Panc1 (cell line): ENCODE measurements at regions not wholly inside any gene's neighbourhood (a gene's known extent, or its start where the extent isn't known, plus 50 kb on each side); places are given as distances from the start of the nearest gene placed in this dataset.

Source experiments
- ATAC-seq: fragments of 200-7000 bp; cut with Tn5 transposase; 2 replicates; pipeline ENCODE4 v1.9.1; 2020; ENCODE audit warnings: mild to moderate bottlenecking, moderate library complexity
- BruUV-seq: library from RNA; stranded (reverse); fragments of 400-500 nt; replicated peaks from 2 replicates; lab custom pipeline; 2021; lab: Mats Ljungman, UMichigan
- CTCF ChIA-PET: fragments of 300-600 bp; sonication (Branson Sonifier 250); formaldehyde crosslinking; loops from one replicate; lab custom pipeline; 2022; ENCODE audit warnings: antibody characterized with exemption; lab: Charles Lee
- POLR2A ChIA-PET: fragments of 300-600 bp; sonication (Branson Sonifier 250); formaldehyde crosslinking; loops from one replicate; lab custom pipeline; 2022; ENCODE audit warnings: antibody characterized with exemption; lab: Charles Lee
- DNase-seq: peaks from one replicate; pipeline ENCODE4 v3.0.0-alpha.2; 2010; ENCODE audit warnings: low read depth, low spot score
- H3K27ac ChIP-seq: 2 replicates; pipeline ENCODE4 v1.5.1; 2011; ENCODE audit warnings: mild to moderate bottlenecking, low read length, inconsistent platforms
- H3K27me3 ChIP-seq: fragments of 200-500 bp; sonication (Bioruptor generic); 2 replicates; pipeline ENCODE4 v1.6.0; 2014; ENCODE audit warnings: low read length, inconsistent platforms; ENCODE audit not compliant: control insufficient read depth, insufficient read depth
- H3K36me3 ChIP-seq: fragments of 200-500 bp; sonication (Bioruptor generic); 2 replicates; pipeline ENCODE4 v1.5.1; 2014; ENCODE audit warnings: inconsistent platforms, mild to moderate bottlenecking, low read length, moderate library complexity; ENCODE audit not compliant: control insufficient read depth, insufficient read depth
- H3K4me1 ChIP-seq: 2 replicates; pipeline ENCODE4 v1.5.1; 2011; ENCODE audit warnings: inconsistent platforms, mild to moderate bottlenecking, low read length, moderate library complexity; ENCODE audit not compliant: control insufficient read depth, insufficient read depth
- H3K4me3 ChIP-seq, 2 experiments: 2 replicates each; pipeline ENCODE4 v1.5.1; 2011 to 2012; ENCODE audit warnings: low read depth in 2 of 2, low read length in 2 of 2, mild to moderate bottlenecking in 2 of 2, inconsistent platforms in 1 of 2, moderate library complexity in 1 of 2
- H3K9me3 ChIP-seq: fragments of 200-500 bp; sonication (Bioruptor generic); 2 replicates; pipeline ENCODE4 v1.5.1; 2014; ENCODE audit warnings: low read depth, mild to moderate bottlenecking, inconsistent platforms, low read length, moderate library complexity; ENCODE audit not compliant: control insufficient read depth, insufficient read depth
- CTCF ChIP-seq: fragments of 450-650 bp; IDR thresholded peaks from 2 replicates; pipeline ENCODE4 v1.5.1; 2017; ENCODE audit warnings: mild to moderate bottlenecking
- POLR2AphosphoS5 ChIP-seq: IDR thresholded peaks from 2 replicates; pipeline ENCODE4 v1.6.1; 2012; ENCODE audit warnings: mild to moderate bottlenecking, low read depth, low read length, moderate library complexity
- REST ChIP-seq, 2 experiments: IDR thresholded peaks; 2 replicates each; pipeline ENCODE4 v1.6.1; 2011 to 2012; ENCODE audit warnings: low read depth in 2 of 2, control low read depth in 1 of 2, low read length in 1 of 2, mild to moderate bottlenecking in 1 of 2, moderate library complexity in 1 of 2; ENCODE audit not compliant: insufficient read depth in 1 of 2
- SIN3A ChIP-seq: IDR thresholded peaks from 2 replicates; pipeline ENCODE4 v1.6.1; 2012; ENCODE audit warnings: low read depth, mild to moderate bottlenecking, low read length, moderate library complexity, borderline replicate concordance; ENCODE audit not compliant: insufficient read depth
- TCF7L2 ChIP-seq: IDR thresholded peaks from 2 replicates; pipeline ENCODE4 v1.6.1; 2011; ENCODE audit warnings: mild to moderate bottlenecking, low read depth, low read length, inconsistent platforms
- in situ Hi-C: cut with HindIII; loops from 2 replicates; pipeline ENCODE4 v1.10.0; 2016; ENCODE audit warnings: low sequenced_read_pairs, low pct_unique_long_range_greater_than_20kb
- intact Hi-C: fragments of 100-400 bp; cut with micrococcal nuclease; formaldehyde crosslinking; loops from one replicate; pipeline ENCODE4 v1.10.0; 2022; ENCODE audit not compliant: unreplicated experiment

- intact Hi-C loops = no loop called here
- in situ Hi-C loops = no loop called here
- no peak overlapping the region for H3K27ac ChIP-seq
- H3K4me1 ChIP-seq = no peaks in the 10 kb centered on the region
- DNase-seq = no peak
- no peaks in the 10 kb centered on the region for H3K36me3 ChIP-seq
- H3K27me3 ChIP-seq = no peaks in the 10 kb centered on the region
- no peaks in the 10 kb centered on the region for H3K9me3 ChIP-seq
- no TSS peak for BruUV-seq
- ATAC-seq = no peak
- CTCF ChIA-PET = no interaction called here
- POLR2A ChIA-PET = no interaction called here
- no peak overlapping the region for H3K4me3 ChIP-seq
- TF ChIP-seq POLR2AphosphoS5 = no peak
- no peak for TF ChIP-seq TCF7L2
- no peak for TF ChIP-seq CTCF
- no peak for TF ChIP-seq SIN3A
- TF ChIP-seq REST (IDR thresholded peaks at IDR 0.05; ENCODE audit: insufficient read depth in 1 of 2, low read depth in 2 of 2, low read length in 1 of 2) = no peak
These were observed 65.8 kb downstream of the SPIN4 start for GRCh38 chrX:63285375-63285774.

- no peak for TF ChIP-seq CTCF
- in situ Hi-C loops = no loop called here
- DNase-seq = no peak
- no TSS peak for BruUV-seq
- CTCF ChIA-PET = no interaction called here
- H3K27me3 ChIP-seq = no peaks in the 10 kb centered on the region
- POLR2A ChIA-PET = no interaction called here
- no peak for ATAC-seq
- H3K4me1 ChIP-seq = no peaks in the 10 kb centered on the region
- no peak overlapping the region for H3K27ac ChIP-seq
- no peaks in the 10 kb centered on the region for H3K9me3 ChIP-seq
- H3K36me3 ChIP-seq = no peaks in the 10 kb centered on the region
- intact Hi-C loops = no loop called here
- no peak overlapping the region for H3K4me3 ChIP-seq
These were observed 66.5 kb downstream of the SPIN4 start for GRCh38 chrX:63284659-63285058.

- no peak for TF ChIP-seq REST (IDR thresholded peaks at IDR 0.05; ENCODE audit: insufficient read depth in 1 of 2, low read depth in 2 of 2, low read length in 1 of 2)
- TF ChIP-seq POLR2AphosphoS5 = no peak
- TF ChIP-seq CTCF = no peak
- Histone ChIP-seq H3K4me3 (no peak overlapping the region), H3K36me3 (no peaks in the 10 kb centered on the region), H3K9me3 (no peaks in the 10 kb centered on the region), H3K27me3 (no peaks in the 10 kb centered on the region), H3K27ac (no peak overlapping the region), H3K4me1 (no peaks in the 10 kb centered on the region)
- no TSS peak for BruUV-seq
- ChIA-PET POLR2A (no interaction called here), CTCF (no interaction called here)
- in situ Hi-C loops (no loop called here), intact Hi-C loops (no loop called here)
- DNase-seq = no peak
- no peak for ATAC-seq
These were observed 67.8 kb downstream of the SPIN4 start for GRCh38 chrX:63283348-63283747.
